SH-SY5Y (cell line): ENCODE measurements at regions not wholly inside any gene's neighbourhood (a gene's known extent, or its start where the extent isn't known, plus 50 kb on each side); places are given as distances from the start of the nearest gene placed in this dataset.

Experiments
- GATA2 ChIP-seq: IDR thresholded peaks from 2 replicates; pipeline ENCODE4 v1.6.1; 2011; ENCODE audit warnings: mild to moderate bottlenecking, low read depth, low read length
- GATA3 ChIP-seq: IDR thresholded peaks from 2 replicates; pipeline ENCODE4 v1.6.1; 2011; ENCODE audit warnings: low read depth, mild to moderate bottlenecking, low read length, moderate library complexity

GRCh38 chr10:29815572-29815971 lies 180.8 kb upstream of the SVIL start:
- TF ChIP-seq GATA3 (no peak), GATA2 (no peak)
